Mucosa of descending colon (tissue), 3 donors: ENCODE measurements at regions not wholly inside any gene's neighbourhood (a gene's known extent, or its start where the extent isn't known, plus 50 kb on each side); places are given as distances from the start of the nearest gene placed in this dataset.

Experiments used
- ATAC-seq: fragments of 200-7000 bp; cut with Tn5 transposase; one replicate; pipeline ENCODE4 v1.9.1; 2020; ENCODE audit warnings: mild to moderate bottlenecking, moderate library complexity
- DNase-seq, 3 donors: peaks; one replicate each; pipeline ENCODE4 v3.0.0-alpha.2; 2020
- H3K36me3 ChIP-seq: fragments of 200-600 bp; one replicate; pipeline ENCODE4 v1.8.0; 2021; ENCODE audit warnings: low read depth, mild to moderate bottlenecking
- H3K4me1 ChIP-seq: fragments of 200-600 bp; one replicate; pipeline ENCODE4 v1.8.0; 2021; ENCODE audit warnings: low read depth, mild to moderate bottlenecking
- H3K4me3 ChIP-seq: fragments of 200-600 bp; one replicate; pipeline ENCODE4 v1.8.0; 2021; ENCODE audit warnings: mild to moderate bottlenecking
- H3K9me3 ChIP-seq: fragments of 200-600 bp; one replicate; pipeline ENCODE4 v1.8.0; 2021; ENCODE audit warnings: mild to moderate bottlenecking
- intact Hi-C, 2 donors: fragments of 100-400 bp; cut with DNase I in 1 of 2; cut with micrococcal nuclease in 1 of 2; formaldehyde crosslinking; loops; one replicate each; pipeline versions ENCODE4 v1.11.0 to v1.11.1; 2022; cut with DNase I, micrococcal nuclease
- TF ChIP-seq, protein P1 (sequence below): fragments of 200-600 bp; IDR thresholded peaks from one replicate; pipeline ENCODE4 v1.8.0; 2022; ENCODE audit warnings: antibody characterized with exemption, mild to moderate bottlenecking
- donor health status: DM: no; HTN: no; CAD: no; lungs with moderate emphysema.
- donor health status: DM: no; HTN: no; CAD: no.
- donor health status: DM: no; HTN: yes; CAD: no.

DNA sequence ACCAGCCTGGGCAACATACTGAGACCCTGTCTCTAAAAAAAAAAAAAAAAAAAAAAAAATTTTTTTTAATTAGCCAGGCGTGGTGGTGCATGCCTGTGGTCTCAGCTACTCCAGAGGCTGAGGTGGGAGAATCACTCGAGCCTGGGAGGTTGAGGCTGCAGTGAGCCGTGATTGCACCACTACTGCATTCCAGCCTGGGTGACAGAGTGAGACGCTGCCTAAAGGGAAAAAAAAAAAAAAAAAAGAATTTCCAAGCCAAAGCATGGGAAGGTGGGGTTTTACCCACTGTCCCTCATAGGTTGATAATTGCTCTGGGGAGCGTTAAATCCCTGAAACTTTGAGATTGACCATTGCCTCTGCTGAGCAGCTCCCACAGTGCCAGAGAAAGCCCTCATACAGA lies 427.5 kb downstream of the BCOR start:
- Histone ChIP-seq H3K9me3 (no peaks in the 10 kb centered on the region), H3K36me3 (no peaks in the 10 kb centered on the region), H3K4me3 (no peak overlapping the region), H3K4me1 (no peaks in the 10 kb centered on the region)
- no peak for DNase-seq
- TF ChIP-seq, protein P1, sequence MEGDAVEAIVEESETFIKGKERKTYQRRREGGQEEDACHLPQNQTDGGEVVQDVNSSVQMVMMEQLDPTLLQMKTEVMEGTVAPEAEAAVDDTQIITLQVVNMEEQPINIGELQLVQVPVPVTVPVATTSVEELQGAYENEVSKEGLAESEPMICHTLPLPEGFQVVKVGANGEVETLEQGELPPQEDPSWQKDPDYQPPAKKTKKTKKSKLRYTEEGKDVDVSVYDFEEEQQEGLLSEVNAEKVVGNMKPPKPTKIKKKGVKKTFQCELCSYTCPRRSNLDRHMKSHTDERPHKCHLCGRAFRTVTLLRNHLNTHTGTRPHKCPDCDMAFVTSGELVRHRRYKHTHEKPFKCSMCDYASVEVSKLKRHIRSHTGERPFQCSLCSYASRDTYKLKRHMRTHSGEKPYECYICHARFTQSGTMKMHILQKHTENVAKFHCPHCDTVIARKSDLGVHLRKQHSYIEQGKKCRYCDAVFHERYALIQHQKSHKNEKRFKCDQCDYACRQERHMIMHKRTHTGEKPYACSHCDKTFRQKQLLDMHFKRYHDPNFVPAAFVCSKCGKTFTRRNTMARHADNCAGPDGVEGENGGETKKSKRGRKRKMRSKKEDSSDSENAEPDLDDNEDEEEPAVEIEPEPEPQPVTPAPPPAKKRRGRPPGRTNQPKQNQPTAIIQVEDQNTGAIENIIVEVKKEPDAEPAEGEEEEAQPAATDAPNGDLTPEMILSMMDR, result no peak
- intact Hi-C loops, result no loop called here
- ATAC-seq, result no peak

DNA sequence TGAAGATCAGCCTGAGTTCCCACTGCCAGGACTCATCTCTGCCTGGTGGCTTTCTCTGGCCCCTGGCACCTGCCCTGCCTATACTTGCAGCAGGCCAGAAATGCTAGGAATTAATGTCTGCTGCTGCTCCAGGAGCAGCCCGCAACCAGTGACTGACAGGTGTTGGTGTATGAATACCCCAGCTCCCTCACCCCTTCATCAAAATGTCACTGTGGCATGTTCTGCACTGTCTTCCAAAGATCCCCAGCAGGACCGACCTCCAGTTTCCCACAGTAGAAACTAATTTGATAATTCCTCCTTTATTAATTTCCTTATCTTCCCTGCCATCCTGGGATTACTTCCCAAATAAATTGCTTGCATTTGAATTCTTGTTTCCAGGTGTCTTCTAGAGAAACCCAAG lies 425.4 kb downstream of the BCOR start:
- TF ChIP-seq, protein P1, result no peak
- ATAC-seq (no peak), DNase-seq (no peak)
- intact Hi-C loops, result no loop called here
- H3K4me3 ChIP-seq, result no peak overlapping the region
- H3K9me3 ChIP-seq, result no peaks in the 10 kb centered on the region
- H3K36me3 ChIP-seq, result no peaks in the 10 kb centered on the region
- H3K4me1 ChIP-seq, result no peaks in the 10 kb centered on the region

DNA sequence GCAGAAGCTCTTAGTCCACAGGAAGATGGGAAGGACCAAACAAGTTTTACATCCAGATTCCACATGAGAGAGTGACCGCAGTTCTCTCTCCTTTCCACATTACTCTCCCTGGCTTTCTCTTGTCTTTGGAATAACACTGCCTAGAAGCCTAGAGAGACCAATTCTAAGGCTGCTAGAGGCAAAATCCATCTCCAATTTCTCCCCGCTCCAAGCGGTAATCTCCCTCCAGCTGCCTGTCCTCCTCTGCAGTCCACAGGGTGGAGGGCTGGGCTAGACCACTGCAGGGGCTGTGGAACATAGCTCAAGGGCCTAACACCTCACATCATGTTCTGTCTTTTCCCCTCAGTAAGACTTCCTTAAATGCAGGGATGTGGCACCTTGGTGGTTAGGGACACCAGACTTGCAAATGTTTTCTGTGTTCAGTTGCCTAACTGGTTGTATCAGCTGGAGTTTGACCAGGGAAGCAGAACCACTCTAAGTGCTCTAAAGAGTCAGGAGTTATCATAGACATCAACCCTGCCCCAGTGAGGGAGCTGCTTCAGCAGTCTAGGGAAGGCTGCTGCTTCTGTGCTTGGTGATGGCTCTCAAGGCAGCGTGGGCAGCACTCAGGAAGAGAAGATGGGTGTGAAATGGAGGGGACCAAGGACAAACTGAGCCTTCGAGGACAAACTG lies 423.1 kb downstream of the BCOR start:
- no peak for DNase-seq
- Histone ChIP-seq H3K4me3 (no peak overlapping the region), H3K4me1 (no peaks in the 10 kb centered on the region), H3K9me3 (no peaks in the 10 kb centered on the region), H3K36me3 (no peaks in the 10 kb centered on the region)
- TF ChIP-seq, protein P1, result no peak
- intact Hi-C loops, result no loop called here
- ATAC-seq, result no peak

DNA sequence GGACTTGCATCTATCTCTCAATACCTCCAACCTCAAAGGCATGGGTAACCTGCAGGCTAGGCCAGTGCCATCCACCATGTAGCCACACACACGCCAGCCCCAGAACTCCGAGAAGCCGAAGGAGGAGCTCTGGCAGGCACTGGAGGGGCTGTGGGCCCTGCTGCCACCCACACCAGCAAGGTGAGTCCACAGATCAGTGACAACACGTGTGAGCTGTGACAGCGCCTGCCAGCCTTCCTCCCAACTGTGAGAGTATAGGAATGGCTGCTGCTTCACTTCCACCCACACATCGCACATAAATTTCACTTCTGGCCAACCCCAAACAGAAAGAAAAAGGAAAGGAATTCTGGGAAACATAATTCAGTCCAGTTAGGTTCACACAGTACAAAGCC lies 422.6 kb downstream of the BCOR start:
- DNase-seq (no peak), ATAC-seq (no peak)
- Histone ChIP-seq H3K4me3 (no peak overlapping the region), H3K36me3 (no peaks in the 10 kb centered on the region), H3K9me3 (no peaks in the 10 kb centered on the region), H3K4me1 (no peaks in the 10 kb centered on the region)
- TF ChIP-seq, protein P1, result no peak
- intact Hi-C loops, result no loop called here

DNA sequence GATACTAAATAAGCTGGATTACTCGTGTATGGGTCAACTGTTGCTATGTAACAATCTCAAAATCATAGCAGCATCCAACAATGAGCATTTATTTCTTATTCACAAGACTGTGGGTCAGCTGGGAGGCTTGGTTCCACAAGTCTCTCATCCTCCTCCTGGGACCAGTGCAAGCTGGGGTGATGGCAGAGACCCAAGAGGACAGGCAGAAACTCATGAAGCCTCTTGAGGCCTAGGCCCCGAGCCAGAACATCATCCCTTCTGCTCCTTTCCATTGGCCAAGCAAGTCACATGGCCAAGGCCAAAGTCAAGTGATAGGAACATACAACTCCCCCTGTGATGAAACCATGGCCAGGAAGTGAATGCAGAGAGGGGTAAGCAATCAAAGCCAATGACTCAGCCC lies 422.1 kb downstream of the BCOR start:
- H3K9me3 ChIP-seq, result no peaks in the 10 kb centered on the region
- no peaks in the 10 kb centered on the region for H3K36me3 ChIP-seq
- TF ChIP-seq, protein P1, result no peak
- DNase-seq (peak in 1 of 3 donors; percentile 47), ATAC-seq (peak; percentile 43)
- intact Hi-C loops, result no loop called here
- H3K4me3 ChIP-seq, result no peak overlapping the region
- no peaks in the 10 kb centered on the region for H3K4me1 ChIP-seq

DNA sequence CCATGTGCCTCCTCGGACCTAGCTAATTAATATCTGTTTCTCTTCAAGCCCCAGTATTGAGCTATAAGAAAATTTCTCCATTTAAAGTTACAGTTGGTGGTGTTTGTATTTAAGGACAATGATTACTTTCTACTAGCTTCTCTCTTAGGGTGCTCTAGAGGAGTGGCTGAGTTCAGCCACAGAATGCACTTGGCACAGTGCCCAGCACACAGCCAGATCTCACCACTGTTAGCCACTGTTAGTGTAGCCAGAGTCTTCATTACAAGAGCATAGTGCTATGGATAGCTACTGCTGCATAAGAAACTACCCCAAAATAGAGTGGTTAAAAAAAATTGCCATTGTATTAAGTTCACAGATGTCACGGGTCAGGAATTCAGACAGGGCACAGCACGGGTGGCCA lies 421.3 kb downstream of the BCOR start:
- Histone ChIP-seq H3K4me3 (no peak overlapping the region), H3K36me3 (no peaks in the 10 kb centered on the region), H3K9me3 (no peaks in the 10 kb centered on the region), H3K4me1 (no peaks in the 10 kb centered on the region)
- no peak for ATAC-seq
- DNase-seq, result no peak
- intact Hi-C loops, result no loop called here
- TF ChIP-seq, protein P1, result no peak
